Astrocyte of the hippocampus (primary cell): ENCODE measurements at regions not wholly inside any gene's neighbourhood (a gene's known extent, or its start where the extent isn't known, plus 50 kb on each side); places are given as distances from the start of the nearest gene placed in this dataset.
A peak's percentile ranks its signal among the peaks of the same experiment; 100 is the strongest.
"Not testable (repeated sequence)": the region's sequence is repeated elsewhere in the genome, so short reads cannot be mapped to it uniquely, and the experiment has no call there.

Experiments
- DNase-seq: peaks from one replicate; pipeline ENCODE4 v3.0.0; 2011; ENCODE audit warnings: low read depth, low spot score

DNA sequence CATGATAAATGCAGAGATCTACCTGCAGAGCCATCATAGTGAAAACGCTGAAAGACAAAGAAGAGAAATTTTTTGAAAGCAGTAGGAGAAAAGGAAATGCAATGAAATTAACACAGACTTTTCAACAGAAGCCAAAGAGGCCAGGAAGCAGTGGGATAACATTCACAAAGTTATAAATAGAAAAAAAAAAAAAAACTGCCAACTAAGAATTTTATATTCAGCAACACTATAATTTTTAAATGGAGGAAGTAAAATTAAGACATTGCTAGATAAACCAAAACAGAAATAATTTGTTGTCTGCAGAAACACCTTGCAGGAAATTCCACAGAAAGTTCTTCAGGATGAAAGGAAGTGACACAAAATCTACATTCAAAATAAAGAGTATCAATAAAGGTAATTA lies 591.5 kb upstream of the ID4 start:
- DNase-seq, result no peak

DNA sequence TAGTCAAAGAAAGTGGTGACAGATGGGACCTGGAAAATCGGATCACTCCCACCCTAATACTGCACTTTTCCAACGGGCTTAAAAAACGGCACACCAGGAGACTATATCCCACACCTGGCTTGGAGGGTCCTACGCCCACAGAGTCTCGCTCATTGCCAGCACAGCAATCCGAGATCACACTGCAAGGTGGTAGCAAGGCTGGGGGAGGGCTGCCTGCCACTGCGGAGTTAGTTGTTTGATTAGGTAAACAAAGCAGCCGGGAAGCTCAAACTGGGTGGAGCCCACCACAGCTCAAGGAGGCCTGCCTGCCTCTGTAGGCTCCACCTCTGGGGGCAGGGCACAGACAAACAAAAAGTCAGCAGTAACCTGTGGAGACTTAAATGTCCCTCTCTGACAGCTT lies 590.0 kb upstream of the ID4 start:
- not testable (repeated sequence) for DNase-seq

DNA sequence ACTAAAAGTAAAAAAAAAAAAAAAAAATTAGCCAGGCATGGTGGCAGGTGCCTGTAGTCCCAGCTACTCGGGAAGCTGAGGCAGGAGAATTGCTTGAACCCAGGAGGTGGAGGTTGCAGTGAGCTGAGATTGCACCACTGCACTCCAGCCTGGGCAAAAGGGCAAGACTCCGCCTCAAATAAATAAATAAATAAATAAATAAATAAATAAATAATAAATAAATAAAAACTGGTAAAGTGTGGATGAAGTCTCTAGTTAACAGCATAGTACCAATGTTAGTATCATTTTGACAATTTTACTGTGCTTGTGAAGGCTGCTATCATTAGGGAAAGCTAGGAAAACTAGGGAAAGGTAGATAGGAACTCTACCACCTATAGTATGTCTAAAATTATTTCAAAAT lies 581.0 kb upstream of the ID4 start:
- DNase-seq, result not testable (repeated sequence)

GRCh38 chr6:19261642-19262041 lies 575.5 kb upstream of the ID4 start:
- DNase-seq, result no peak

GRCh38 chr6:19268117-19268516 lies 569.1 kb upstream of the ID4 start:
- peak; percentile 31 for DNase-seq

- DNase-seq, result no peak
Measured at GRCh38 chr6:19268718-19269117, 568.5 kb upstream of the ID4 start.

DNA sequence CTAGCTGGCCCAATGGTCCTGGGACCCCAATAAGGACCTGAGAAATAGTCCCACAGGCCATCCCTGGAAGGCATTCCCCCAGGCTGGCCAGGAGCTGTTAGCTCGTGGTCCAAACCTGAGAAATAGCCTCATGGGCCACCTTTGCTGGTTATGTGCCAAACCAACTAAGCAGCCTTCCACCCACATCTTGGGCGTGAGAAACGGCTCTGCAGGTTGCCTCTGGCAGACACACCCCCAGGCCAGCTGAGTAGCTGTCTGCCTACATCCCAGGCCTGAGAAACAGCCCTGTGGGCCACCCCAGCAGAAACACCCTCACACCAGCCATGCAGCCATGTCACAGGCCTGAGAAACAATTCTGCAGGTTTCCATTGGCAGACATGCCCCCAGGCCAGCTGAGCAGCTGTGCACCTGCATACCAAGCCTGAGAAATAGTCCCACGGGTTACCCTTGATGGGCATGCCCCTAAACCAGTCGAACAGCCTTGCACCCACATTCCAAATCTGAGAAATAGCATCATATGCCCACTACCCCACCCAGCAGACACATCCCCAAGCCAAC lies 567.8 kb upstream of the ID4 start:
- DNase-seq, result no peak

DNA sequence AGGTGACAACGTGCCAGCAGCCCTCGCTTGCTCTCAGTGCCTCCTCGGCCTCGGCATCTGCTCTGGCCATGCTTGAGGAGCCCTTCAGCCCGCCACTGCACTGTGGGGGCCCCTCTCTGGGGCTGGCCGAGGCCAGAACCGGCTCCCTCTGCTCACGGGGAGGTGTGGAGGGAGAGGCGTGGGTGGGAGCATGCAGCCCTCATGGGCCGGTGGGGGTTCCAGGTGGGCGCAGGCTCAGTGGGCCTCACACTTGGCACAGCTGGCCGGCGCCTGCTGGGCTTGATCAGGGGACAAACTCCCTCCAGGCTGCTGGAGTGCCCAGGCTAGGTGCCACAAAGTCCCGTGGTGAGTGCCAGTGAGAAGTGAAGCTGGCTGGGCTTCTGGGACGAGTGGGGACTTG lies 566.6 kb upstream of the ID4 start:
- DNase-seq, result no peak

GRCh38 chr6:19279273-19279684 lies 557.9 kb upstream of the ID4 start:
- DNase-seq, result peak; percentile 9

GRCh38 chr6:19287928-19288327 lies 549.2 kb upstream of the ID4 start:
- no peak for DNase-seq

DNA sequence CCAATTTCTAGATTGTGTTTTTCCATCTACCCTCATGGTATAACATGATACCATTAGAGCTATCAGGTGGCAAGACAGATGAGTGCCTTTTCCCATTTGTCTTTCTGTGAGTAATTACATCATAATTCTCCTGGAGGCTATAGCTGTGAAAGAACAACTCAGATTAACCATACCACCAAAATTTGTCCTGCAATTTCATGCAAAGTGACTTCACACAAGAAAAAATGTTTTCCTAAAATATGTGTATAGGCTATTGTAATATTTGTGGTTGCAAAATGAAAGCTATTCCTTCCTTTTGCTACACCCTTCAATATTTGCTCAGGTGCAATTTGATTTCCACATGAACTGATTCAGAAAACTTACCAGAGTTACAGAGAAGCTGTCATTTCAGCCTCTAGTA lies 547.7 kb upstream of the ID4 start:
- no peak for DNase-seq

DNA sequence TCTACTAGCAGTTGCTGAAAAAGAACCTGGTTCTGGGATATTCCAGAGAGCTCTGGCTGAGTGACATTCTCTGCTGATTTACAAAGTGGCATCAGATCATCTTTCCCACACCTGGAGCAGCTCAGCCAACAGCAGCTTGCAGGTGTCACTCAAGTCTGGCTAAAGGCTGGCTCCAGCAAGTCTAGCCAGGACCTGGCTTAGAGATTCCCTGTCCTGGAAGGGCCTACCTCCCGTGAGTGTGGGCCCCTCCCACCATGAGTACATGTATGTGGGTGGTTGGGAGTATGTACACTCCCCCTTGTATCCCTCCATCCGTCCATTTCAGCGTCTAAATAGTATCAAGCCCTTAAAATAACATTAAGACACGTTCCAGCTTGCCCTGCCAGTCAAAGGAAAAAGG lies 539.3 kb upstream of the ID4 start:
- DNase-seq, result peak; percentile 15

GRCh38 chr6:19298421-19298820 lies 538.7 kb upstream of the ID4 start:
- DNase-seq, result no peak

DNA sequence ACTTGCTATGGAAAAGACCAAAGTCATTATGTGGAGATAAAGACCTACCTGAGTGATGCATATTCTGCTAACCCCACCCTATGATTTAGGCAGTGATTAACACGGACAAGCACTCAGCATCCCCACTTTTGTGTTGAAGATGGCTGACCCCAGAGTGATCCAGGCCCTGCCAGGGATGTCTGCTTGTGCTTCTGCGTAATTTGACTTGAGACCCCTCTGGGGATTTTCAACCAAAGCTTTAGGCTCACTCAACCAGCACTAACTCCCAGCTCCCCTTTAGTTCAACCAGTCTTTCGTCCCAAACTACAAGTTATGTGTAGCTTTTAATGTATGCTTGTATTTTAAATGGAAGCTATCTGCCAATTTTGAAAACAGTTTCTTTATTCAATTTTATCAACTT lies 538.0 kb upstream of the ID4 start:
- DNase-seq, result no peak

DNA sequence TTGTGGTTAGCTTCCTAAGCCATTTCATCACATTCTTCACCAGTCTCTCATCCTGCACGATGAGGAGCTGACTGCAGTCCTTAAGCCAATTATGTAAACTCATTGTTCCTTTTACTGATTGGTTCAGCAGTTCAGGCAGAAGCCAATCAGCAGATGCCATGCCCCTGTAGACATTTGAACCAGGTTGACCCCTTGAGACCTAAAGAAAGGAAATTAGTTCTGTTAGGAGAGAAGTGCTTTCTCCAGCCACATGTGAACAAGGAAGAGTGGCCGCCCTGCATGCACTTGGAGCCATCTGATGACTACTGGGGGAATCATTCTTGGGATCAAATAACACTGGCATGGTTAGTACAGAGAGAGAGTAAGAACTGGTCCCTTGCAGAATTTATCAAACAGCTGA lies 535.2 kb upstream of the ID4 start:
- peak; percentile 65 for DNase-seq

DNA sequence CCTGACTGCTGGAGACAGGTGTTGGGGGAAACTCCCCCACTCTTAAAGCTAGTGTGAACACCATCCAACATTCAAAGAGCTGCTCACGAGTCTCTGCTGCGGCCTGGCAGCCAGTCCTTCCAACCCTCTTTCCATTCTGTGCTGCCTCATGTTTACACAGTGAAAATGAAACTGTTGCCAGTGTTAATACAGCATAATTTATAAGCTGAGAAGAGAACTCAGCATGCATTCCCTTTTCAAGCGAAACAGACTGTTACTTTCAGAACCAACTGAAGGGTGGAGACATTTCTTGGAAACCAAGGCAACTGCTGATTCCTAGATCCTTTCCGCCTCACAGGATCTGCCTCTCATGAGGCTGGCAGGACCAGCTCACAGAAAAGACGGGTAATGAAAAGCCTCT lies 533.8 kb upstream of the ID4 start:
- DNase-seq, result peak; percentile 72

DNA sequence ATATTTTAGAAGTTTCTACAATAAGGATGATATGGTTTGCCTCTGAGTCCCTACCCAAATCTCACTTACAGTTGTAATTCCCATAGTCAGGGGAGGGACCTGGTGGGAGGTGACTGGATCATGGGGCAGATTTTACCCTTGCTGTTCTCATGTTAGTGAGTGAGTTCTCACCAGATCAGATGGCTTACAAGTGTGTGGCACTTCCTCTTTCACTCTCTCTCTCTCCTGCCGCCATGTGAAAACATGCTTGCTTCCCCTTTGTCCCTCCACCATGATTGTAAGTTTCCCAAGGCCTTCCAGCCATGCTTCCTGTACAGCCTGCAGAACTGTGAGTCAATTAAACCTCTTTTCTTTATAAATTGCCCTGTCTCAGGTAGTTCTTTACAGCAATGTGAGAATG lies 527.5 kb upstream of the ID4 start:
- no peak for DNase-seq

- DNase-seq, result peak; percentile 32
Measured at GRCh38 chr6:19311786-19312185, 525.4 kb upstream of the ID4 start.

GRCh38 chr6:19312241-19312978 lies 524.8 kb upstream of the ID4 start:
- no peak for DNase-seq

GRCh38 chr6:19317431-19317986 lies 519.7 kb upstream of the ID4 start:
- no peak for DNase-seq

DNA sequence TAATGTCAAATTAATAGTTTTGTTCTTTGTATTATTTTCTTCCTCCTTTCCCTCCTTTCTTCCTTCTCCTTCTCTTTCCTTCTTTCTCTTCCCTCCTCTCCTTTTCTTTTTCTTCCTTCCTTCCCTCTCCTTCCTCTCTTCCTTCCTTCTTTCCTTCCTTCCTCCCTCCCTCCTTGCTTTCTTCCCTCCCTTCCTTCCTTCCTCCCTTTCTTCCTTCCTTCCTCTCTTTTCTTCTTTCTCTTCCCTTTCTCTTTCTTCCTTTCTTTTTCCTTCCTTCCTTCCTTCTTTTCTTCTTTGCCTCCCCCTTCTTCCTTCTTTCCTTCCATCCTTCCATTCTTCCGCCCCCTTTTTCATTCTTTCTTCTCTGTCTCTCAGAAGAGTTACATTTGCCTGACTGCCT lies 518.2 kb upstream of the ID4 start:
- no peak for DNase-seq

DNA sequence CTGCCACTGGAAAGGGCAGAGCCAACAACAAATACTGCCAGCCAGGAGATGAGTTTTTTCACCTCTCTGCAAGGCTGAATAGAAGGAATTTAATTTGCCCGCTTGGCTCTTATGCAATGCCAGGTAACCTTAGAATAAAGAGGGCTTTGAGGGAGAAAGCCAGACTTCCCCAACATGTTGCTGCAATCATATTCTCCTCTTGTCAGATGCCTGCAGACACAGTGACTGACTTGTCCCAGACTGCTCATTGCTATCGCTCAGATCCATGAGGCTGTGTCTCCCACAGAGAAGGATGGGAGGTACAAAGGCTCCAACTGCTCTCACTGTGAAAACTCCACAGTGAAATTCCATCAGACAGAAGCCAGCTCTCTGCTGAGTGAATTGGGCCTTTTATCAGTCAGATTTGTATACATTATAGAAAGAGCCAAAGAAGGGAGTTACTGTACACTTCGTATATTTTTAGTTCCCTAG lies 517.0 kb upstream of the ID4 start:
- DNase-seq, result peak; percentile 10
